ENCODE measurements at regions not wholly inside any gene's neighbourhood (a gene's known extent, or its start where the extent isn't known, plus 50 kb on each side); places are given as distances from the start of the nearest gene placed in this dataset.

DNA sequence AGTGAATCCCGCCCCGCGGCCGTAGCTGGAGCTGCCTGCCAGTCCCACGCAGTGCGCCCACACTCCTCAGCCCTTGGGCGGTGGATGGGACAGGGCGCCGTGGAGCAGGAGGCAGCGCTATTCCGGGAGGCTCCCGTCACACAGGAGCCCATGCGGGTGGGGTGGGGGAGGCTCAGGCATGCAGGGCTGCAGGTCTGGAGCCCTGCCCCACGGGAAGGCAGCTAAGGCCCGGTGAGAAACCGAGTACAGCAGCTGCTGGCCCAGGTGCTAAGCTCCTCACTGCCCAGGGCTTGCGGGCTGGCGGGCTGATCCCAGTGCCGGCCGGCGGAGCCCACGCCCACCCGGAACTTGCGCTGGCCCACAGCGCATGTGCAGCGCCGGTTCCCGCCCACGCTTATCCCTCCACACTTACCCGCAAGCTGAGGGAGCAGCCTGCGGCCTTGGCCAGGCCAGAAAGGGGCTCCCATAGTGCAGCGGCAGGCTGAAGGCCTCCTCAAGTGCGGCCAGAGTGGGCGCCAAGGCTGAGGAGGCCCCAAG is 1152.8 kb upstream of the CELF4 start:
- DNase-seq (ENCODE audit: low read depth in 2 of 2) = no peak
- TF ChIP-seq, protein P1, sequence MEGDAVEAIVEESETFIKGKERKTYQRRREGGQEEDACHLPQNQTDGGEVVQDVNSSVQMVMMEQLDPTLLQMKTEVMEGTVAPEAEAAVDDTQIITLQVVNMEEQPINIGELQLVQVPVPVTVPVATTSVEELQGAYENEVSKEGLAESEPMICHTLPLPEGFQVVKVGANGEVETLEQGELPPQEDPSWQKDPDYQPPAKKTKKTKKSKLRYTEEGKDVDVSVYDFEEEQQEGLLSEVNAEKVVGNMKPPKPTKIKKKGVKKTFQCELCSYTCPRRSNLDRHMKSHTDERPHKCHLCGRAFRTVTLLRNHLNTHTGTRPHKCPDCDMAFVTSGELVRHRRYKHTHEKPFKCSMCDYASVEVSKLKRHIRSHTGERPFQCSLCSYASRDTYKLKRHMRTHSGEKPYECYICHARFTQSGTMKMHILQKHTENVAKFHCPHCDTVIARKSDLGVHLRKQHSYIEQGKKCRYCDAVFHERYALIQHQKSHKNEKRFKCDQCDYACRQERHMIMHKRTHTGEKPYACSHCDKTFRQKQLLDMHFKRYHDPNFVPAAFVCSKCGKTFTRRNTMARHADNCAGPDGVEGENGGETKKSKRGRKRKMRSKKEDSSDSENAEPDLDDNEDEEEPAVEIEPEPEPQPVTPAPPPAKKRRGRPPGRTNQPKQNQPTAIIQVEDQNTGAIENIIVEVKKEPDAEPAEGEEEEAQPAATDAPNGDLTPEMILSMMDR (IDR thresholded peaks at IDR 0.05; ENCODE audit: low read depth, low read length) = no peak
- no peak overlapping the region for H3K4me3 ChIP-seq (replicated peaks in 1 of 2; ENCODE audit: low read depth in 2 of 2, low read length in 2 of 2)

DNA sequence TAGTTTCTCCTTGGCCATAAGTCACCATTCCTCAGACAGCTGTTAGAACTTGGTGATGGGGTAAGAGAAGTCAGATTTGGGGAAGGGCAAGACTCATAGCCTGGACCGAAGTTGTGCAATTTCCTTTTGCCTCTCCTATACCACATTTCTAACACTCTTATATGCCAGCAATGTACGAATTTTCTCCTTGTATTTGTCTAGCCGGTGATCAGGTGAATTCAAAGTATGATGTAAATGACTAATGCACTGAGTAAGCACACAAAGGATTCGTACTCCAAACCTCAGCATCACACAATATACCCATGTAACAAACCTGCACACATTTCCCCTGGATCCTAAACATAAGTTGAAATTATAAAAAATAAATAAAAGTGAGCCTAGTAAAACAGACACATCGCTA is 1143.5 kb upstream of the CELF4 start:
- TF ChIP-seq, protein P1 (IDR thresholded peaks at IDR 0.05; ENCODE audit: low read depth, low read length) = no peak
- DNase-seq (ENCODE audit: low read depth in 2 of 2) = no peak
- H3K4me3 ChIP-seq (replicated peaks in 1 of 2; ENCODE audit: low read depth in 2 of 2, low read length in 2 of 2) = no peak overlapping the region

DNA sequence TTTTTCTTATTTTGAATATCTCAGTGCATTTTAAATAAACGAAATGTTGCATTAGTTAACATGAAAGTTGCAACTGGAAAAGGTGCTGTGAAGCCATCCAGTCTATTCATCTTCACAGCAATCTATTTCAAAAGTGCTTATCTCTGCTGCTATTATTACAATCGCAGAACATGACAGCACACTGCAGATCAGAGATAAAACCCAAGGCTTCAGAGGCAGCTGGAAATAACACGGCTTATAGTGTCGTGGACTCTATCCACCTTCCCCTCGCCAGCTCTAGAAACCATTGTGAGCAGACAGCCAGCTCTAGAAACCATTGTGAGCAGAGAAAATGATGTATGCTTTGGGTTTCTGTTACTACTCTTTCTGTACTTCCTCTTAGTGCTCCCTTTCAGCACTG is 1140.8 kb upstream of the CELF4 start:
- no peak for DNase-seq (ENCODE audit: low read depth in 2 of 2)
- no peak overlapping the region for H3K4me3 ChIP-seq (replicated peaks in 1 of 2; ENCODE audit: low read depth in 2 of 2, low read length in 2 of 2)
- TF ChIP-seq, protein P1 (IDR thresholded peaks at IDR 0.05; ENCODE audit: low read depth, low read length) = no peak

DNA sequence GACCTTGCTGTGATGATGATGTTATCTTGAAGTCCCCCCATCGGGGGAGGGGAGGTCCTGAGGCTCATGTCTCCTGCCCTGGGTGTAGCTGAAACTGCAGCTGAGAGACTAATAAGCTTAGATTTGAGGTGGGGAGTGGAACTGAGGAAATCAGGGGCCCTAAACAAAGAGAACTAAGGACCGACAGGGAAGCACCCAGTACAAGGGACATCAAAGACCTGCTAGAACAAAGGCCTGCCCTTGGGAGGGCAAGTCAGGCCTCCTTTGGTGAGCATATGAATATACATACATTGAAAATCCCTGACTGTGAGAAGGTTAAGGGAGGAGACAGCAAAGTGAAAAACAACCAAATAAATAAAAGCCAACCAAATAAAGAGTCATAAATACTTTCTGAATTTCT is 1132.5 kb upstream of the CELF4 start:
- TF ChIP-seq, protein P1 (IDR thresholded peaks at IDR 0.05; ENCODE audit: low read depth, low read length) = no peak
- no peak overlapping the region for H3K4me3 ChIP-seq (replicated peaks in 1 of 2; ENCODE audit: low read depth in 2 of 2, low read length in 2 of 2)
- no peak for DNase-seq (ENCODE audit: low read depth in 2 of 2)

DNA sequence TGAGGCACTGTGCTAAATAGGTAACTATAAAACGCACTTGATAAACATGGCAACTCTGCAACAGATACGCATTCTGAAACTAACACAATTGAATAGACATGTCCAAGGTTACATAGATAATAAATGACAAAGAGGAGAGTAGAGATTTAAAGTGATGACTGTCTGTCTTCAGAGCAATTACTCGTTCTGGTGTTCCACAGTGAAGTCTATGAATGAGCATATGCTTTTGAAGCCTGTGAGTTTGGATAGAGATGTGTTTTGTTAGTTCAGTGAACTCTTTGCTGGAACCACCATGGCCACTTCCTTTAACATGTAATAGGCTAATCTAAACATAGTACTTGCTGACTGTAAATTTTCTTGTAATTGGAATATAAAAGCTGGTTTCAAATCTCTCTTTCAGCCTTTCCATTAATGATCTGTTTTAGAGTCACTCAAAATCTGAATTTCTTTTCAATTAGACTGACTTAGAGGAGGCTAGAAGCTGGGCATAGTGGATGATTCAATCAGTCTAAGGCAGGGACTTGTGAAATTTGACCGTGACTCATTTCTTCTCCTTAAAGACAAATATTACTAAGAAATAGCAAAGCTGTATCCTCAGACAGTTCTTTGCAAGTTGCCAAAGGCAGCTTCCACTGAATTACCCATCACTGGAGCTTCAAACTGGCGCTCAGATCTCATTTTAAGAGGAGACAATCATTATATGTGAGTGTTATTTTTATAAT is 1130.1 kb upstream of the CELF4 start:
- H3K4me3 ChIP-seq (replicated peaks in 1 of 2; ENCODE audit: low read depth in 2 of 2, low read length in 2 of 2) = no peak overlapping the region
- DNase-seq (ENCODE audit: low read depth in 2 of 2) = peak; percentile 2 to 9
- TF ChIP-seq, protein P1 (IDR thresholded peaks at IDR 0.05; ENCODE audit: low read depth, low read length) = no peak

DNA sequence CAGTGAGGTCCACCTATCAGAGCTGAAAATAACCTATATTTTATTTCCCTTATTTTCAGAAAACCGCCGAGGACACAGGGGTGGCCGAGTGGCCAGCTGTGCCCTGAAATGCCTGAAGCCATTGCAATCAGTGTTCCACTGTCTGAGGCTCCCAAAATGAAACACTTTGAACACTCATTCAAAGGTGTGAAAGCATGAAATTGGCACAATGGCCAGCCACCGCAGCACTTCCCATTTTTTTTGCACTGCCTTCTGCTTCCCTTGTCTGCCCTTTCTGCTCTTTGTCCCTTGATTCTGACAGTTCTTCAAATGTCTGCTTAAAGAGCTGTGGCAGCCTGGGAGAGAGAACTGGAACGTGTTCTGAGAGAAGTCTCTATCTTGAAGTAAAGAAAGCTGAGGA is 1127.5 kb upstream of the CELF4 start:
- DNase-seq (ENCODE audit: low read depth in 2 of 2) = no peak
- TF ChIP-seq, protein P1 (IDR thresholded peaks at IDR 0.05; ENCODE audit: low read depth, low read length) = no peak
- H3K4me3 ChIP-seq (replicated peaks in 1 of 2; ENCODE audit: low read depth in 2 of 2, low read length in 2 of 2) = no peak overlapping the region
